Heart right ventricle (tissue), 16 donors: ENCODE measurements at regions not wholly inside any gene's neighbourhood (a gene's known extent, or its start where the extent isn't known, plus 50 kb on each side); places are given as distances from the start of the nearest gene placed in this dataset.

Experiments
- ATAC-seq, 8 donors: fragments of 200-7000 bp; cut with Tn5 transposase; one replicate each; pipeline ENCODE4 v1.9.1; 2020; ENCODE audit warnings: mild to moderate bottlenecking in 8 of 8, moderate library complexity in 8 of 8, moderate number of reproducible peaks in 1 of 8
- DNase-seq, 2 donors: peaks; one replicate each; pipeline ENCODE4 v3.0.0-alpha.2; 2020
- H3K27ac ChIP-seq, 10 donors: fragments of 200-600 bp; sonication (generic) in 2 of 10; one replicate each; pipeline versions ENCODE4 v1.5.0 to v1.8.0; 2020 to 2022; ENCODE audit warnings: mild to moderate bottlenecking in 3 of 10
- H3K27me3 ChIP-seq, 7 donors: fragments of 200-600 bp; one replicate each; pipeline ENCODE4 v1.8.0; 2021 to 2022; ENCODE audit warnings: mild to moderate bottlenecking in 2 of 7
- H3K36me3 ChIP-seq, 9 donors: fragments of 200-600 bp; sonication (generic) in 1 of 9; one replicate each; pipeline versions ENCODE4 v1.5.0 to v1.8.0; 2020 to 2022; ENCODE audit warnings: mild to moderate bottlenecking in 2 of 9
- H3K4me1 ChIP-seq, 9 donors: fragments of 200-600 bp; sonication (generic) in 1 of 9; one replicate each; pipeline versions ENCODE4 v1.5.0 to v1.8.0; 2020 to 2022; ENCODE audit warnings: mild to moderate bottlenecking in 4 of 9
- H3K4me3 ChIP-seq, 10 donors: fragments of 200-600 bp; sonication (generic) in 2 of 10; one replicate each; pipeline versions ENCODE4 v1.5.0 to v1.8.0; 2020 to 2022; ENCODE audit warnings: mild to moderate bottlenecking in 7 of 10, moderate library complexity in 2 of 10
- H3K9me3 ChIP-seq, 11 donors: fragments of 200-600 bp in 10 of 11; sonication (generic) in 2 of 11; one replicate each; pipeline versions ENCODE4 v1.5.0 to v1.8.0; 2013 to 2022; ENCODE audit warnings: mild to moderate bottlenecking in 2 of 11, control low read depth in 1 of 11, moderate library complexity in 1 of 11
- WGBS, 2 donors: extraction: QIAGEN DNeasy Blood & Tissue Kit; methylation state at CpG; one replicate each; pipeline ENCODE4 v1.1.7; 2013; ENCODE audit warnings: inconsistent platforms in 1 of 2; 5-methylcytosine and 5-hydroxymethylcytosine counted together
- intact Hi-C, 10 donors: fragments of 100-400 bp; cut with DNase I; formaldehyde crosslinking; loops; one replicate each; pipeline versions ENCODE4 v1.11.1 to v1.14.2; 2022
- TF ChIP-seq, protein P1 (sequence below), 9 donors: fragments of 200-600 bp; sonication (generic) in 2 of 9; IDR thresholded peaks; one replicate each; pipeline versions ENCODE4 v1.5.0 to v1.8.0; 2021 to 2022; ENCODE audit warnings: antibody characterized with exemption in 9 of 9, mild to moderate bottlenecking in 5 of 9, moderate library complexity in 1 of 9
- donor health status: Arrhythmogenic right ventricular cardiomyopathy.
- donor health status: ischemic (EF 13 %, LVEDD 7.1; RV severe dilation, severe dysfunction).
- donor health status: healthy with polysubstance abuse.
- donor health status: DM: no; HTN: yes; CAD: no.
- donor health status: DM: no; HTN: no; CAD: no.
- donor health status: ischemic (EF 25% LVEDD 6.9; RV normal size, moderate dysfunction).
- donor health status: ischemic (EF 25% LVEDD 5.7; RV mildly dilated, moderate dysfunction).
- donor health status: healthy.
- donor health status: DM: yes; HTN: yes; CAD: no.
- donor health status: Ischemic cardiomyopathy.
- donor health status: ischemic (EF 35%, LVEDD 5.7; RV mildly dilated, moderate dysfunction).
- donor health status: nonischemic (EF 11% LVEDD 7.7; RV severe dilation, severe dysfunction).
- donor health status: DM: yes; HTN: yes; CAD: no.
- donor health status: PGD.
- donor health status: ischemic (EF 29% LVEDD 5.4; RV normal size, mild dysfunction).
- donor health status: nonischemic (EF 23%, LVEDD 6.1; RV moderate dilation, normal function).

DNA sequence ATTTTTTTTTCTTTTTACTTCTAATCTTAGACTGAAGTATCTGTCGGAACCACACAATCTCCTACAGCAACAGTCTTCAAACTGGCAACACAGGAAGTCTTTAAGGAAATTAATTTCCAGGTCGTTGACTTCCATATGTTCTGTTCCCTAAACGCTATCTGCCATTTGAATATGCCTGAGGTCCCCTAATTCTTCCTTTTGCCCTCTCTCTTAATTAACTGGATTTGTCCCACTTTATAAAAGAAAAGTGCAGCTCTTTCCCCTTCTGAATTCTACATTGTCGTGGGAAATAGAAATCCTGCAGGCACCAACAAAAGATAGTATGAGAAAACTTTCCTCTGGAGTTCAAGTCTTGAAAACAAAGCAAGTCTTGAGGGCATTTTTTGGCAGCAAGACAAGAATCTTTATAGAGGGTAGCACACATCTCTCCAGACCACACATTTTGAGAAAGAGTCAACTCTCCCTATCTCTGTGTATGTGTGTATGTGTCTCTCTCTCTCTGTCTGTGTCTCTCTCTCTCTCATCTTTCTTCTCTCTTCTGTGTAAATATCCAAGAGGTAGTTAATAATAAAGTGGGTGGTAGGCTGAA is 879.8 kb downstream of the SOCS6 start:
- WGBS, 2 donors, result 41 to 44% methylated on average over 4 of the region's 4 CpGs
- H3K4me3 ChIP-seq, result no peak overlapping the region
- no peaks in the 10 kb centered on the region for H3K9me3 ChIP-seq
- no peaks in the 10 kb centered on the region for H3K27me3 ChIP-seq
- intact Hi-C loops, result no loop called here
- ATAC-seq, result no peak
- no peak for DNase-seq
- H3K4me1 ChIP-seq, result no peaks in the 10 kb centered on the region
- TF ChIP-seq, protein P1, sequence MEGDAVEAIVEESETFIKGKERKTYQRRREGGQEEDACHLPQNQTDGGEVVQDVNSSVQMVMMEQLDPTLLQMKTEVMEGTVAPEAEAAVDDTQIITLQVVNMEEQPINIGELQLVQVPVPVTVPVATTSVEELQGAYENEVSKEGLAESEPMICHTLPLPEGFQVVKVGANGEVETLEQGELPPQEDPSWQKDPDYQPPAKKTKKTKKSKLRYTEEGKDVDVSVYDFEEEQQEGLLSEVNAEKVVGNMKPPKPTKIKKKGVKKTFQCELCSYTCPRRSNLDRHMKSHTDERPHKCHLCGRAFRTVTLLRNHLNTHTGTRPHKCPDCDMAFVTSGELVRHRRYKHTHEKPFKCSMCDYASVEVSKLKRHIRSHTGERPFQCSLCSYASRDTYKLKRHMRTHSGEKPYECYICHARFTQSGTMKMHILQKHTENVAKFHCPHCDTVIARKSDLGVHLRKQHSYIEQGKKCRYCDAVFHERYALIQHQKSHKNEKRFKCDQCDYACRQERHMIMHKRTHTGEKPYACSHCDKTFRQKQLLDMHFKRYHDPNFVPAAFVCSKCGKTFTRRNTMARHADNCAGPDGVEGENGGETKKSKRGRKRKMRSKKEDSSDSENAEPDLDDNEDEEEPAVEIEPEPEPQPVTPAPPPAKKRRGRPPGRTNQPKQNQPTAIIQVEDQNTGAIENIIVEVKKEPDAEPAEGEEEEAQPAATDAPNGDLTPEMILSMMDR (IDR thresholded peaks at IDR 0.05), result no peak
- no peak overlapping the region for H3K27ac ChIP-seq
- no peaks in the 10 kb centered on the region for H3K36me3 ChIP-seq

- no peaks in the 10 kb centered on the region for H3K36me3 ChIP-seq
- TF ChIP-seq, protein P1 (IDR thresholded peaks at IDR 0.05), result no peak
- no peak overlapping the region for H3K4me3 ChIP-seq
- H3K27me3 ChIP-seq, result no peaks in the 10 kb centered on the region
- intact Hi-C loops, result no loop called here
- peaks cover 0 to 8% (median 0%) of the 10 kb centered on the region in 11 donors for H3K9me3 ChIP-seq
- H3K4me1 ChIP-seq, result no peaks in the 10 kb centered on the region
- DNase-seq, result no peak
- 46 to 66% methylated on average over 3 of the region's 3 CpGs for WGBS, 2 donors
- peak in 4 of 8 donors; percentile 17 to 75 (median 38) for ATAC-seq
- H3K27ac ChIP-seq, result peak overlapping the region in 1 of 10 donors; percentile 2
Measured at GRCh38 chr18:71136487-71136886, 847.6 kb downstream of the SOCS6 start.

DNA sequence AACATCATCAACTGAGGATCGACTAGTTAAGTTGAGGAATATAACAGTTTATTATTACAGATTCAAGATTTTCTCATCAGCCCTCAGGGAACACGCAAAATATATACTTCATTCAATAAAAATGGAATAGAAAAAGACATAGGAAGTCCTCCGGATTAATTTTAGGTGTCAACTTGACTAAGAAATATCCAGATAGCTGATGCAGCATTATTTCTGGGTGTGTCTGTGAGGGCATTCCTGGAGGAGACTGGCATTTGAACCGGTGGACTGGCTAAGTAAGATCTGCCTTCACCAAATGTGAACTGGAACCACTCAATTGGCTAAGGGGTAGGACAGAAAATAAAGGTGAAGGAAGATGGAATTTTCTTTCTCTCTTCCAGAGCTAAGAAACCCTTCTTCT is 845.3 kb downstream of the SOCS6 start:
- Histone ChIP-seq H3K36me3 (no peaks in the 10 kb centered on the region), H3K4me1 (no peaks in the 10 kb centered on the region), H3K27me3 (no peaks in the 10 kb centered on the region), H3K9me3 (peaks cover 0 to 10% (median 0%) of the 10 kb centered on the region in 11 donors), H3K4me3 (no peak overlapping the region), H3K27ac (no peak overlapping the region)
- DNase-seq (no peak), ATAC-seq (no peak)
- 81 to 83% methylated on average over 4 of the region's 4 CpGs for WGBS, 2 donors
- intact Hi-C loops, result no loop called here
- TF ChIP-seq, protein P1 (IDR thresholded peaks at IDR 0.05), result no peak

GRCh38 chr18:71131918-71132317 is 843.1 kb downstream of the SOCS6 start:
- TF ChIP-seq, protein P1 (IDR thresholded peaks at IDR 0.05), result no peak
- ATAC-seq, result no peak
- no peaks in the 10 kb centered on the region for H3K27me3 ChIP-seq
- no peak overlapping the region for H3K27ac ChIP-seq
- intact Hi-C loops, result no loop called here
- no peak for DNase-seq
- no peaks in the 10 kb centered on the region for H3K4me1 ChIP-seq
- H3K9me3 ChIP-seq, result peaks cover 0 to 10% (median 0%) of the 10 kb centered on the region in 11 donors
- WGBS, 2 donors, result 90 to 94% methylated on average over 12 of the region's 12 CpGs
- no peak overlapping the region for H3K4me3 ChIP-seq
- H3K36me3 ChIP-seq, result no peaks in the 10 kb centered on the region
